Anterior cingulate cortex (tissue), 58 donors: ENCODE measurements at regions not wholly inside any gene's neighbourhood (a gene's known extent, or its start where the extent isn't known, plus 50 kb on each side); places are given as distances from the start of the nearest gene placed in this dataset.

Experiments used
- DNase-seq, 58 donors: peaks; one replicate each; lab custom pipeline; 2025; lab: John Stamatoyannopoulos, UW

DNA sequence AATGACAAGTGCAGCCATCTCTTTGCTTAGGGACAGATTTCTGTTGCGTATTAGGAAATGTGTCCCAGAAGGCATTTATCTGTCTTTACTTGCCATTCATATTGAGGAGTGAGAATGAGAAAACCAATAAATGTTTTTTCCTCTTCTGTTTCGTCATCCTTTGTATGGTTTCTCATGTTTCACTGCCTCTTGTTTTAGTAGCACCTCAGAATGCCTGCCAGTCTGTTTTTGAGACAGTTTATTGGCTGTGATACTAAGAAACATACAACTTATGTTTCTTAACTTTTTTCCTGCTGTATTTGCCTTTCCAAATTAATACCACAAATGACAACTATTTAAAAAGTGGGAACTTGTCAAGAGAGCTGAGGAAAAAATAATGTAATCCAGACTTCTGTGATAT is 390.2 kb upstream of the GOLIM4 start:
- DNase-seq, result no peak

- DNase-seq, result no peak
These were observed 380.7 kb upstream of the GOLIM4 start for GRCh38 chr3:168476360-168476980.

- DNase-seq, result no peak
These were observed 380.0 kb upstream of the GOLIM4 start for GRCh38 chr3:168475704-168476103.

DNA sequence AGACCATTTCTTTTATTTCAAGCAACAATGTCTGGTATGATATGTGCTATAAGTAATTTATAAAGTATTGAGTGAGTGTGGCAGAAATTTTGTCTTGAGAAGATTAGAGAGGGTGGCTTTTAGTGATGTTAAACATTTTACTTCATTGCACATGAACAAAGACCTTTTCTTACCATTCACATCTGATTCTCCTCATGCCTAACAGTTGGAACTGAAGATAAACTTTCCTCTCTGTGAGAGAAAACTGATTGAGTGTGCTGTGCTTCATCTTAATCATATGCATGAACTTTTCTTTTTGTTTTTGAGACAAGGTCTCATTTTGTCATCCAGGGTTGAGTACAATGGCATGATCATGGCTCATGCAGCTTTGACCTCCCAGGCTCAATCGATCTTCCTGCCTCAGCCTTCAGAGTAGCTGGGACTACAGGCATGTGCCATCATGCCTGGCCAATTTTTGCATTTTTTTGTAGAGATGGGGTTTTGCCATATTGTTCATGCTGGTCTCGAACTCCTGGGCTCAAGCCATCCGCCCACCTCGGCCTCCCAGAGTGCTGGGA is 377.7 kb upstream of the GOLIM4 start:
- no peak for DNase-seq

DNA sequence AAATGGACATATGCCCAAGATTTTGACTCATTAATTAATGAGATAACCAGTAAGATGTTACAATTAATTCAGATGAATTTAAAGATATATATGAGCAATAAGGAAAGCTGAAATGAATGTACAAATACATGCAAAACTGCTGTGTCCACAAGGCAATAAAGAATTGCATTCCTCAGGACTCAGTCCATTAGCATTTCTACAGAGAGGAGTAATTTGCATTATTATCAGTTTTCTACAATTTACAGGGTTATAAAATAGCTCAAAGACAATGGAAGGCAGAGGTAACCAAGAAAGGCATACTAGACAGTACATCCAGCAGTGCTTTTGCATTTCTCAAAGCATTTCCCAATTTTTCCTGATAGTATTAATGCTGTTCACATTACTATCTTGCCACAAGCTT is 377.1 kb upstream of the GOLIM4 start:
- DNase-seq, result no peak

DNA sequence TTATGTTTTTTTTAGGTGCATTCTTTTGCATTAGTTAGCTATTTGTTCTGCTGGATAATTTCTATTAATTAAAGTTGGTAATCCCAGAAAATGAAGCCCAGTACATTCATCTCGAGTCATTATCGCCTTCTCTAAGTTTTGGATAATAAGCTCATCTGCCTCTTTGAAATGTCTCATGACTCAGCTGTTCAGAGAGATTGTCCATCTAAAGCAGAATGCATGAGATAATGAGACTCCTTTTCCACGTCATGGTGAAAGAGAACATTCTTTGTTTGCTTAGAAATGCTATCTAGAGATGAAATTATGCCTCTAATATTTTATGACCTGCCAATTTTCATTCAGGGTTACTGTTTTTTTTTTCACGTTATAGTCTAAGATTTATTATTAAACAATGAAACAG is 374.7 kb upstream of the GOLIM4 start:
- DNase-seq, result no peak

DNA sequence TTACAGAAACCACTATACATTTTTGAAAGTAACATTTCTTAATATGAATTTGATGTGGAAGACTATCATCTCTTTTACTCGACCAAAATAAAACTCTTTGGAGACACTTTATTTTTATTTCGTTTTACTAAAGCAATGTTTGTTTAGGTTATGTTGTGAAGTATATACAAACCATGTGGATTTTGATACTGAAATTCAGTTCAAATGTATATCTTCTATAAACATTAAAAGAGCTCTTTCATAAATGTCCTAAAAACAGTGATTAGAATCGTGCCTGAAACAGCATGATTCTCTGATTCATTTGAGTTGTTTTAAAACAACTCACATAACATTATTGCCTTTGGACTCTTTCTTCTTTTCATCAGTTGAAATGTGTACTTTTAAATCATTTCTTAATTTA is 373.7 kb upstream of the GOLIM4 start:
- no peak for DNase-seq

- peak in 16 of 58 donors; percentile 0 to 35 (median 6) for DNase-seq
These were observed 371.5 kb upstream of the GOLIM4 start for GRCh38 chr3:168467115-168467714.

DNA sequence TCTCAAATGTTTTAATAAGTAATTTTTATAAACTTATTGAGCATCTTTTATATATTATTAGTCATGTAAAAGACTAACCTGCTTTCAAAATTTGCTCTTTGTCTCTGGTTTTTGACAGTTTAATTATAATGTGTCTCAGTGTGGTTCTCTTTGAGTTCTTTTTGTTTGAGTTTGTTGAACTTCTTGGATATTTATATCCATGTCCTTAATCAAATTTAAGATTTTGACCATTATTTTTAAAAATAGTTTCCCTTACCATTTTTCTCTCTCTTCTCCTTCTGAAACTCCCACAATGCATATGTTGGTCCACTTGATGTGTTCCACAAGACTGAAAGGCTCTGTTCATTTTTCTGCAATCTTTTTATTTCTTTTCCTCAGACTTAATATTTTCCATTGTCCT is 366.1 kb upstream of the GOLIM4 start:
- DNase-seq, result no peak

DNA sequence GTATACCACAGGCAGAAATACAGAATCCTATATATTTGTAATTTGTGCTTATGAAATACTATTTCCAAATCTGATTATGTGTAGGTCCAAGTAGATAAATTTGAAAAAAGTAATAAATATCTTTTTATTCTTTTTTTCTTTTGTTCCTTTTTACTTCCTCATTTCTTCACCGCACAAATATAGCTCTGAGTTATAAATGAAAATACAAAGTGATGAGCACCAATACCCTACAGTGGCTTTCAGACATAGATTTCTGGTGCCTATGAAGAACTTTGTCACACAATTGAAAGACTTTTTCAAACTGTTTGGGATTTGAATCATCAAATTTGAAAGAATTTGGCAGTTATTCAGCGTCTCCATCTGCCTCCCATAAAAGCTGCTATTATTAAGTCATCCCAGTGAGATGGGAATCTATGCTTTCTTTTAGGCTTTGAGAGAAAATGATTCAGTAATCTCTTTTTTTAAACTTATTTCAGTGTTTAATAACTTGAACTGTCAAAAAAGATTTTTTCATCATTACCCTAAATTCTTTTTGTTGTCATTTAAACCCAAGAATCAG is 363.6 kb upstream of the GOLIM4 start:
- DNase-seq, result no peak

DNA sequence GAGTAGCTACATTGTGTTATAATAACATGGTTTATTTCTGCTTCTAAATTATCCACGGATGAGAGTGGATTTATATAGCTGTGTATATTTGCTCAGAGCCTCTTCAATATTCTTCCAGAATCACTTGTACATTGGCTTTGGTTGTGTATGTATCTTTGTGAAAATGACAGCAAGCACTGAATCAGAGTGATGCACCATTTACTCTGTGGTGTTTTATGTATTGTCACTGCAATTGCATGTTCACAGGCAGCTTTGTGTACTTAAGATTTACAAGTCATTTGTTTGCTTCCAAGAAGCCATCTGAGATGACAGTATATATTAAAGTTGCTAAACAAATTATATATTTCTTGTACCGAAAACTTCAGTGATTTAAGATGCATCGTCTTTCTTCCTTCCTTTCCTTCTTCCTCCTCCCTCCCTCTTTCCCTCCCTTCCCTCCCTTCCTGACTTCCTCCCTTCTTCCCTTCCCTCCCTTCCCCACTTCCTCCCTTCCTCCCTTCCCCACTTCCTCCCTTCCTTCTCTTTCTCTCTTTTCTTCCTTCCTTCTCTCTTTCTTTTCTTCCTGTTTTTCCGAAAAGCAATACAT is 362.3 kb upstream of the GOLIM4 start:
- no peak for DNase-seq

GRCh38 chr3:168455814-168456213 is 360.1 kb upstream of the GOLIM4 start:
- no peak for DNase-seq

- no peak for DNase-seq
These were observed 357.9 kb upstream of the GOLIM4 start for GRCh38 chr3:168453623-168454022.

DNA sequence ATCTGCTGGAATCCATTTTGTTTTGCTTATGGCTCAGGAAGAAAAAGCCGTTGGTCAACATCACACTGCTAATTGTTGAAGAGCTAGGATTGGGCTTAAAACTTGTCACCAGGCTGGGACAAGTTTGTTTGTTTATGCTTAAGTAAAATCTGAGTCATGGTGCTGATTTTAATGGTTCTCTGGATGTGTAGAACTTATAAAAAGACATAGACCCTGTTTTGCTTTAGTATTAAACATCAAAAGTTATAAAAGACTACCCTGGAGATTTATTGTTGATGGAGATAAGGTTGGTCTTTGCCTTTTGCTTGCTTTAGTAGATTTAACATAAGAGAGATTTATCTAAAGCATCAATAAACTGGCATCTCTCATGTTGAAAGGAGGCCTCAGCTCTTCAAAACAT is 348.2 kb upstream of the GOLIM4 start:
- DNase-seq, result no peak

GRCh38 chr3:168442502-168442901 is 346.8 kb upstream of the GOLIM4 start:
- DNase-seq, result no peak

DNA sequence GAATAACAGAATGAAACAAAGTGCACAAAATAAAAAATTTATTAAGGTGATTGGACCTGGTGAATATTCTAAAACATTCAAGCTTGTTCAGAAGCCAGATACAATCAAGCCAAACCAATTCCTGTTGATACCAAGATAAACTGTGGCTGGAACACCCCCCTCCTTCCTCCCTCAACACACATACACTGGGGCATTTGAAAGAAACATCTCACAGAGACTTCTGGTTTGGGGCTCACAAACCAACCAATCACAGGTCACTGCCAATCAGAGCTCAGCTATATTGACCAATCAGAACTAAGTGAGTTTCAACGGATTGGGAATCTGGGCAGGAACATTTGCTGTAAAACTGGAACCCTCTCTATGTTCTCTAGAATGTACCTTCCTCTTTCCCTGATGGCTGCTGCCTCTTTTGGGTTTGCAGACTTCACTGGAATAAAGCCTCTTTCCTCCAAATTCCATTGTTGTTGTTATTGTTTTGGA is 340.6 kb upstream of the GOLIM4 start:
- DNase-seq, result no peak

DNA sequence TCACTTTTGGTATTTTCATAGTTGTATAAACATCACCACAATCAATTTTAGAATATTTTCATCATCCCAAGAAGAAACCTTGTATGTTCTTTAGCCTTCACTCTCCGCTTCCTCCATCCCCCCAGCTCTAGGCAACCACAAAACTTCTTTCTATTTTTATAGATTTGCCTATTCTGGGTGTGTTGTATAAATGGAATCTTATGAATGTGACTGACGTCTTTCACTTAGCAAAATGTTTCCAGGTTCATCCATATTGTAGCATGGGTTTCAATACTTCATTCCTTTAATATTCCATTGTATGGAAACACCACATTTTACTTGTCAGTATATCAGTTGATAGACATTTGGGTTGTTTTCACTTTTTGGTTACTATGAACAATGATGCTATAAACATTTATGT is 335.8 kb upstream of the GOLIM4 start:
- DNase-seq, result no peak

DNA sequence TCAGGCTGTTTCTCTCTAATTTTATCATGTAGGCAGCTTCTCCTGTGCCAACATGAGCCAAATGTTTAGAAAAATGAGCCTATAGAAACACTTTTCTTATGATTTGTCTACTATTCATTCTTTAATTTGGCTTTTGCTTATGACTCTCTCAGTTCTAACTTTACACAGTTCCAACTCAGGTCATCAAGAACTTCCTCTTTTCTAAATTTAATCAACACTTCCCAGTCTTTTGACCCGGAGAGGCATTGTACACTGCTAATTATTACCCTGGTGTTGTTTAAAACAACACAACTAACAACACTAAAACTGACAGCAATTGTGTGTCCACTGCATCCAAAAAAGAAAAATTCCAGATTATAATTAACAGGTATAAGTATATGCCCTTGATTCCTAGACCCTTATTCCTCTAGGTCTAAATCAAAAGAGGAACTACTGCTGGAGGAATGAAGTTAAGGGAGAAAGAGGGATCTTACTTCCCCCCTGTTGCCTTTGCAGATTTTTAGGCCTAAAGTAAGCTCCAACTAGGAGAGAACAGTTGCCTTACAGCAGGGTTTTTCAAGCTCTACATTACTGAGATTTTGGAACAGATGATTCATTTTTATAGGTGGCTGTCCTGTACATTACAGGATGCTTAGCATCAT is 332.2 kb upstream of the GOLIM4 start:
- no peak for DNase-seq

- DNase-seq, result no peak
These were observed 331.4 kb upstream of the GOLIM4 start for GRCh38 chr3:168427156-168427555.

- no peak for DNase-seq
These were observed 330.3 kb upstream of the GOLIM4 start for GRCh38 chr3:168425936-168426595.
